ENCODE measurements at regions not wholly inside any gene's neighbourhood (a gene's known extent, or its start where the extent isn't known, plus 50 kb on each side); places are given as distances from the start of the nearest gene placed in this dataset.
A peak's percentile ranks its signal among the peaks of the same experiment; 100 is the strongest.

- ChIA-PET CTCF (ENCODE audit: low intra/inter-chr PET ratio) (no interaction called here), POLR2A (no interaction called here)
- FAIRE-seq (no peak), ATAC-seq (no peak), DNase-seq (ENCODE audit: extremely low read depth in 1 of 4, low spot score in 3 of 4) (no peak)
- Histone ChIP-seq H3K4me3 (no peak overlapping the region), H3K36me3 (ENCODE audit: control insufficient read depth, insufficient read depth, low read length) (no peaks in the 10 kb centered on the region), H3K79me2 (ENCODE audit: control insufficient read depth, insufficient read depth, low read length) (no peaks in the 10 kb centered on the region), H3K9me3 (replicated peaks; ENCODE audit: control insufficient read depth, insufficient read depth, low read depth, low read length) (no peaks in the 10 kb centered on the region), H3K27me3 (ENCODE audit: control insufficient read depth in 2 of 2, insufficient read depth in 2 of 2, low read length in 2 of 2) (no peaks in the 10 kb centered on the region; a peak in 1 of 5 replicates), H2AFZ (ENCODE audit: low read depth, low read length) (no peak overlapping the region), H4K20me1 (replicated peaks; ENCODE audit: control insufficient read depth, insufficient read depth, low read length) (no peaks in the 10 kb centered on the region), H3K9ac (ENCODE audit: insufficient read depth in 1 of 2, low read depth in 2 of 2, low read length in 2 of 2) (no peak overlapping the region), H3K27ac (ENCODE audit: extremely low read depth, low read depth, low read length) (no peak overlapping the region), H3K9me1 (ENCODE audit: control insufficient read depth, insufficient read depth, low read length) (no peaks in the 10 kb centered on the region), H3K4me1 (replicated peaks in 1 of 2; ENCODE audit: control insufficient read depth in 2 of 2, insufficient read depth in 2 of 2, low read length in 2 of 2) (no peaks in the 10 kb centered on the region), H3K4me2 (ENCODE audit: insufficient read depth, low read length) (no peak overlapping the region)
- WGBS (ENCODE audit: insufficient coverage, low coverage, missing lambda C conversion rate): 0% methylated on average over 1 of the region's 1 CpG
- in situ Hi-C loops (cut with MboI): no loop called here
- intact Hi-C loops (cut with micrococcal nuclease): loop anchor here (10.0 kb wide), 1 partner anchor 247 kb away; no protein-coding TSS in a partner anchor
- TF ChIP-seq FOSL1 (tag; conservative IDR thresholded peaks at IDR 0.05) (0 out of 2 replicates have a peak, but pooled peaks have one; percentile 27), NFE2 (IDR thresholded peaks at IDR 0.05; ENCODE audit: low read depth) (no peak), XRCC4 (IDR thresholded peaks at IDR 0.05; ENCODE audit: extremely low read depth, insufficient read depth, insufficient read length) (no peak), TFAP4 (CRISPR knock-in tag; IDR thresholded peaks at IDR 0.05; ENCODE audit: borderline replicate concordance) (no peak)
- TF ChIP-seq, protein P1, sequence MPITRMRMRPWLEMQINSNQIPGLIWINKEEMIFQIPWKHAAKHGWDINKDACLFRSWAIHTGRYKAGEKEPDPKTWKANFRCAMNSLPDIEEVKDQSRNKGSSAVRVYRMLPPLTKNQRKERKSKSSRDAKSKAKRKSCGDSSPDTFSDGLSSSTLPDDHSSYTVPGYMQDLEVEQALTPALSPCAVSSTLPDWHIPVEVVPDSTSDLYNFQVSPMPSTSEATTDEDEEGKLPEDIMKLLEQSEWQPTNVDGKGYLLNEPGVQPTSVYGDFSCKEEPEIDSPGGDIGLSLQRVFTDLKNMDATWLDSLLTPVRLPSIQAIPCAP (CRISPR knock-in tag; IDR thresholded peaks at IDR 0.05; ENCODE audit: borderline replicate concordance): no peak
- BruUV-seq (replicated peaks): no TSS peak
Observed at GRCh38 chr4:83751336-83751949, 215.5 kb downstream of the GPAT3 start.

Measured in K562 (cell line).